Lower lobe of right lung (tissue), 2 donors: ENCODE measurements at regions not wholly inside any gene's neighbourhood (a gene's known extent, or its start where the extent isn't known, plus 50 kb on each side); places are given as distances from the start of the nearest gene placed in this dataset.
"Not testable (repeated sequence)": the region's sequence is repeated elsewhere in the genome, so short reads cannot be mapped to it uniquely, and the experiment has no call there.

ENCODE experiments used
- ATAC-seq, 2 donors: fragments of 200-7000 bp; cut with Tn5 transposase; one replicate each; pipeline ENCODE4 v1.9.1; 2020 to 2022; ENCODE audit warnings: mild to moderate bottlenecking in 2 of 2, moderate library complexity in 2 of 2
- DNase-seq: peaks from one replicate; pipeline ENCODE4 v3.0.0-alpha.2; 2020
- H3K27ac ChIP-seq: fragments of 200-600 bp; one replicate; pipeline ENCODE4 v1.8.0; 2022
- H3K27me3 ChIP-seq: fragments of 200-600 bp; one replicate; pipeline ENCODE4 v1.8.0; 2022; ENCODE audit warnings: low read depth
- H3K36me3 ChIP-seq: fragments of 200-600 bp; one replicate; pipeline ENCODE4 v1.8.0; 2022; ENCODE audit warnings: mild to moderate bottlenecking
- H3K4me1 ChIP-seq: fragments of 200-600 bp; one replicate; pipeline ENCODE4 v1.8.0; 2022
- H3K4me3 ChIP-seq: fragments of 200-600 bp; one replicate; pipeline ENCODE4 v1.8.0; 2022; ENCODE audit warnings: mild to moderate bottlenecking
- H3K9me3 ChIP-seq: fragments of 200-600 bp; one replicate; pipeline ENCODE4 v1.8.0; 2022
- intact Hi-C: fragments of 100-400 bp; cut with DNase I; formaldehyde crosslinking; loops from one replicate; pipeline ENCODE4 v1.11.0; 2022
- TF ChIP-seq, protein P1 (sequence below): fragments of 200-600 bp; IDR thresholded peaks from one replicate; pipeline ENCODE4 v1.8.0; 2022; ENCODE audit warnings: antibody characterized with exemption, mild to moderate bottlenecking
- donor health status: DM: no; HTN: yes; CAD: no; lungs with severe emphysema.

DNA sequence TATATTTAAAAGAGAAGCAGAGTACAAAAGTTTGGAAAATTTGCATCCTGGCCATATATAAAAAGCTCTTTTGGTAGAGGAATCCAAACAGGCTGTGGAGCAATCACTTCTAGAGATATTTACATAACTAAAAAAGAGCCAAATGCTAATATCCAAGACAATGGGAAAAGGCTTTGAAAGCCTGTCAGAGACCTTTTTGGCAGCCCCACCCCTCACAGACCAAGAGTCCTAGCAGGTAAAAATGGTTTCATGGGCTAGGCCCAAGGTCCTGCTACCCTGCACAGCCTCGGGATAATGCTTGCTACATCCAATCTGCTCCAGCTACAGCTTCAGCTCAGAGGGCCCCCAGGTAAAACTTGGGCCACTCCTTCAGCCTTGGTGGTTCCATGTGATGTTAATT lies 430.2 kb upstream of the KCND2 start:
- Histone ChIP-seq H3K27me3 (no peaks in the 10 kb centered on the region), H3K27ac (no peak overlapping the region), H3K36me3 (no peaks in the 10 kb centered on the region), H3K4me3 (no peak overlapping the region), H3K4me1 (no peaks in the 10 kb centered on the region), H3K9me3 (peaks cover 13% of the 10 kb centered on the region)
- DNase-seq (no peak), ATAC-seq (no peak)
- intact Hi-C loops, result no loop called here
- TF ChIP-seq, protein P1, sequence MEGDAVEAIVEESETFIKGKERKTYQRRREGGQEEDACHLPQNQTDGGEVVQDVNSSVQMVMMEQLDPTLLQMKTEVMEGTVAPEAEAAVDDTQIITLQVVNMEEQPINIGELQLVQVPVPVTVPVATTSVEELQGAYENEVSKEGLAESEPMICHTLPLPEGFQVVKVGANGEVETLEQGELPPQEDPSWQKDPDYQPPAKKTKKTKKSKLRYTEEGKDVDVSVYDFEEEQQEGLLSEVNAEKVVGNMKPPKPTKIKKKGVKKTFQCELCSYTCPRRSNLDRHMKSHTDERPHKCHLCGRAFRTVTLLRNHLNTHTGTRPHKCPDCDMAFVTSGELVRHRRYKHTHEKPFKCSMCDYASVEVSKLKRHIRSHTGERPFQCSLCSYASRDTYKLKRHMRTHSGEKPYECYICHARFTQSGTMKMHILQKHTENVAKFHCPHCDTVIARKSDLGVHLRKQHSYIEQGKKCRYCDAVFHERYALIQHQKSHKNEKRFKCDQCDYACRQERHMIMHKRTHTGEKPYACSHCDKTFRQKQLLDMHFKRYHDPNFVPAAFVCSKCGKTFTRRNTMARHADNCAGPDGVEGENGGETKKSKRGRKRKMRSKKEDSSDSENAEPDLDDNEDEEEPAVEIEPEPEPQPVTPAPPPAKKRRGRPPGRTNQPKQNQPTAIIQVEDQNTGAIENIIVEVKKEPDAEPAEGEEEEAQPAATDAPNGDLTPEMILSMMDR, result no peak

DNA sequence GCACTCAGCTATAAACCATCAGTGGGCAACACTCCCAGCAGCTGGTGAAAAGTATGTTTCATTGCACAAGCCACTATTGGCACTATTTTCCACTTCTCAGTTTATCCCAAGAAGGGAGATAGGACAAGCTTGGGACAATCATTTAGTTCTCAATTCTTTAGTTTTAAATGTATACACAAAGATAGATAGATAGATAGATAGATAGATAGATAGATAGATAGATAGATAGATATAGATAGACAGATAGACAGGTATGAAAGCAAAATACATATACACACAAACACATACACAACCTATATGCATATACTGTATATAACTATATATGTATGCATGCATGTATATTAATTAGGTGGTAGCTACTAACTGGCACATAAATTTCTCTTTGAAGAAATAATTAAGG lies 411.6 kb upstream of the KCND2 start:
- no peak for DNase-seq
- no peaks in the 10 kb centered on the region for H3K27me3 ChIP-seq
- H3K4me1 ChIP-seq, result no peaks in the 10 kb centered on the region
- no peaks in the 10 kb centered on the region for H3K9me3 ChIP-seq
- TF ChIP-seq, protein P1, result no peak
- no peak overlapping the region for H3K4me3 ChIP-seq
- no peak overlapping the region for H3K27ac ChIP-seq
- intact Hi-C loops, result no loop called here
- H3K36me3 ChIP-seq, result no peaks in the 10 kb centered on the region
- ATAC-seq, result no peak

GRCh38 chr7:119868387-119868786 lies 404.6 kb upstream of the KCND2 start:
- H3K4me3 ChIP-seq, result no peak overlapping the region
- no peaks in the 10 kb centered on the region for H3K9me3 ChIP-seq
- no peak for DNase-seq
- intact Hi-C loops, result no loop called here
- TF ChIP-seq, protein P1, result no peak
- H3K27me3 ChIP-seq, result no peaks in the 10 kb centered on the region
- no peak overlapping the region for H3K27ac ChIP-seq
- ATAC-seq, result no peak
- no peaks in the 10 kb centered on the region for H3K4me1 ChIP-seq
- no peaks in the 10 kb centered on the region for H3K36me3 ChIP-seq

- DNase-seq, result no peak
- Histone ChIP-seq H3K27me3 (no peaks in the 10 kb centered on the region), H3K36me3 (no peaks in the 10 kb centered on the region), H3K27ac (no peak overlapping the region), H3K4me1 (no peaks in the 10 kb centered on the region), H3K9me3 (no peaks in the 10 kb centered on the region), H3K4me3 (no peak overlapping the region)
- intact Hi-C loops, result no loop called here
- TF ChIP-seq, protein P1, result no peak
- ATAC-seq, result no peak
Observed at GRCh38 chr7:119879835-119880234, 393.1 kb upstream of the KCND2 start.

DNA sequence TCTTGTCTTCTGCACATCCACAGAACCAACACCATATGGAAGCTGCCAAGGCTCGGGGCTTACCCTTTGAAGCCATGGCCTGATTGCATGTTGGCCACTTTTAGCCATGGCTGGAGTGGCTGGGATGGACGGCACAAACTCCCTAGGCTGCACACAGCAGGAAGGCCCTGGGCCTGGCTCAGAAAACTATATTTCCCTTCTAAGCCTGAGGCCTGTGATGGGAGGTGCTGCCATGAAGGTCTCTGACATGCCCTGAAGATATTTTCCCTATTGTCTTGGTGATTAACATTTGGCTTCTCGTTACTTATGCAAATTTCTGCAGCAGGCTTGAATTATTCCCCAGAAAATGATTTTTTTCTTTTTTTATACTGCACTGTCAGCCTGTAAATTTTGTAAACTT lies 387.0 kb upstream of the KCND2 start:
- no peak overlapping the region for H3K27ac ChIP-seq
- no peaks in the 10 kb centered on the region for H3K9me3 ChIP-seq
- no peak for DNase-seq
- no peaks in the 10 kb centered on the region for H3K27me3 ChIP-seq
- TF ChIP-seq, protein P1, result no peak
- intact Hi-C loops, result no loop called here
- no peaks in the 10 kb centered on the region for H3K4me1 ChIP-seq
- no peak overlapping the region for H3K4me3 ChIP-seq
- no peak for ATAC-seq
- no peaks in the 10 kb centered on the region for H3K36me3 ChIP-seq

DNA sequence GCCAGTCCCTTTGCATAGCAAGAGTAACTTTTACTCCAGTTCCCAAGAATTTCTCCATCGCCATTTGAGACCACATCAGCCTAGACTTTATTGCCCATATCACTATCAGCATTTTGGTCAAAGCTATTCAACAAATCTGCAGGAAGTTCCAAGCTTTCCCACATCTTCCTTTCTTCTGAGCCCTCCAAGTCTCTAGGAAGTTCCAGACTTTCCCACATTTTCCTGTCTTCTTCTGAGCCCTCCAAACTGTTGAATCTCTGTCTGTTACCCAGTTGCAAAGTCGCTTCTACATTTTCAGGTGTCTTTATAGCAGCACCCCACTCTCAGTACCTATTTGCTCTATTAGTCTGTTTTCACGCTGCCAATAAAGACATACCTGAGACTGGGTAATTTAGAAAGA lies 386.4 kb upstream of the KCND2 start:
- H3K27ac ChIP-seq, ATAC-seq, H3K36me3 ChIP-seq, H3K4me3 ChIP-seq, intact Hi-C loops, H3K27me3 ChIP-seq, DNase-seq, H3K9me3 ChIP-seq, H3K4me1 ChIP-seq: not testable (repeated sequence)
